ENCODE measurements at regions not wholly inside any gene's neighbourhood (a gene's known extent, or its start where the extent isn't known, plus 50 kb on each side); places are given as distances from the start of the nearest gene placed in this dataset.

DNA sequence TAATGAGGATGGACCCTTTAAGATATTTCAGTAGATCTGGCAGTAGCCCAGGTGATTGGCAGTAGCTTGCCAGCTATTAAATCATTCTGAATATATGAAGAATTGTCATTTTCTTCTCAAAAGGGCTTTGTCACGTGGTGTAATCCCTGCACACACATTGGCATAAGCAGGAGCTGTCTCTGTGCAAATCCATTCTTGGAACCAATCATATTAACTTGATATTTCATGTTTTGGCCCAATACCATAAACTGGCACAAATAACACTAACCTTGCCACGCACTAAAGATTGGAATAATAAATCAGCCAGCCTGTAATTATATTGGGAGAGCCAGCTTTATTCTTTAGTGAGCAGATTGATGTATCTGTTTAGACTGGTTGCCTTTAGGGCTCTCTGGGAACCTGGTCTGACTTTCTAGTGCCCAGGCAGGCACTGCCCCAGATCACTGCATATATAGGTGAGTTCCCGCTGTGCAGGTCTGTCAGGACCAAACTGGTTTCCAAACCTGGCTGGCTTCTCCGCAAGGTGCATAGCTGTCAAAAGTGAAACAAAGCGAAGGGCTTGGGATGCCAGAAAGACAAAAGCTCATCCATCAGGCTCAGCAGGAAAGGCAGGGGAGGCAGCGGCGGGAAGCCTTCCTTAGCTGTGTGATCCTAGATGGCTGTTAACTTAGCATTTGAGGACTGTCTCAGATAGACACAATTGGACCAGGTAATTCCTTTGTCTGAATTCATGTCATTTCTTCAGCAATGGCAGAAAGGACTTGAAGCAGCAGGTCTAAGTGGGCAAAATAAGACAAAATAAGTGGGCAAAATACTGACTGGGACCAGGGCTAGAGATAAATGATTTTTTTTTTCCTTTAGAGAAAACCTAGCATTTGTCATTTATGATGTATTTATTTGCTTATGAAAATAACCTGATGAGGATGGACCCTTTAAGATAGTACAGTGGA, 128.8 kb upstream of the DYRK2 start:
- no peak for DNase-seq (ENCODE audit: low spot score in 2 of 2)
- H3K27ac ChIP-seq: no peak overlapping the region
- H3K4me3 ChIP-seq: no peak overlapping the region
- no peaks in the 10 kb centered on the region for H3K36me3 ChIP-seq
- TF ChIP-seq, protein P1, sequence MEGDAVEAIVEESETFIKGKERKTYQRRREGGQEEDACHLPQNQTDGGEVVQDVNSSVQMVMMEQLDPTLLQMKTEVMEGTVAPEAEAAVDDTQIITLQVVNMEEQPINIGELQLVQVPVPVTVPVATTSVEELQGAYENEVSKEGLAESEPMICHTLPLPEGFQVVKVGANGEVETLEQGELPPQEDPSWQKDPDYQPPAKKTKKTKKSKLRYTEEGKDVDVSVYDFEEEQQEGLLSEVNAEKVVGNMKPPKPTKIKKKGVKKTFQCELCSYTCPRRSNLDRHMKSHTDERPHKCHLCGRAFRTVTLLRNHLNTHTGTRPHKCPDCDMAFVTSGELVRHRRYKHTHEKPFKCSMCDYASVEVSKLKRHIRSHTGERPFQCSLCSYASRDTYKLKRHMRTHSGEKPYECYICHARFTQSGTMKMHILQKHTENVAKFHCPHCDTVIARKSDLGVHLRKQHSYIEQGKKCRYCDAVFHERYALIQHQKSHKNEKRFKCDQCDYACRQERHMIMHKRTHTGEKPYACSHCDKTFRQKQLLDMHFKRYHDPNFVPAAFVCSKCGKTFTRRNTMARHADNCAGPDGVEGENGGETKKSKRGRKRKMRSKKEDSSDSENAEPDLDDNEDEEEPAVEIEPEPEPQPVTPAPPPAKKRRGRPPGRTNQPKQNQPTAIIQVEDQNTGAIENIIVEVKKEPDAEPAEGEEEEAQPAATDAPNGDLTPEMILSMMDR (IDR thresholded peaks at IDR 0.05): no peak
- peaks cover 0 to 13% of the 10 kb centered on the region in 2 donors for H3K4me1 ChIP-seq
- H3K27me3 ChIP-seq: no peaks in the 10 kb centered on the region
- H3K9me3 ChIP-seq: no peaks in the 10 kb centered on the region
- intact Hi-C loops (cut with DNase I): loop anchor here (2.0 kb wide), 1 partner anchor 27 kb away; no protein-coding TSS in a partner anchor

- no peaks in the 10 kb centered on the region for H3K36me3 ChIP-seq
- TF ChIP-seq, protein P1 (IDR thresholded peaks at IDR 0.05): no peak
- H3K4me1 ChIP-seq: peaks cover 0 to 8% of the 10 kb centered on the region in 2 donors
- no peak overlapping the region for H3K27ac ChIP-seq
- DNase-seq (ENCODE audit: low spot score in 2 of 2): no peak
- H3K9me3 ChIP-seq: no peaks in the 10 kb centered on the region
- H3K27me3 ChIP-seq: no peaks in the 10 kb centered on the region
- intact Hi-C loops (cut with DNase I): no loop called here
- H3K4me3 ChIP-seq: no peak overlapping the region
Observed at GRCh38 chr12:67520606-67521005, 127.9 kb upstream of the DYRK2 start.

DNA sequence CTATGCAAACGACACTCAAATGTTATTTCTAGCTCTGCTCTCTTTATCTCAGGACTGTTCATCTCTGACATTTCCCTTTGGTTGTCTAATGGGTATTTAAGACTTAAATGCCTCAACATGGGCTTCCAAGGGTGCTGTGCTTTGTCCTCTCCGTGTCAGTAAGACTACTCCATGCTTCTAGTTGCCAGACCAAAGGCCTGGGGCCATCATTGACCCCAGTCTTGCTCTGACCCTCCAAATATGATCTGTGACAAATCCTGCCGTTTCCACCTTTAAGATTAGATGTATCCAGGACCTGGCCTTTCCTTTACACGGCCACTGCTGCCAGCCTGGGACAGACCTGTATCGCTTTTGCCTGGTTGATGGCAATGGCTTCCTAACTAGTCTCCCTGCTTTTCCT, 126.3 kb upstream of the DYRK2 start:
- no peaks in the 10 kb centered on the region for H3K36me3 ChIP-seq
- H3K9me3 ChIP-seq: no peaks in the 10 kb centered on the region
- H3K27me3 ChIP-seq: no peaks in the 10 kb centered on the region
- no peaks in the 10 kb centered on the region for H3K4me1 ChIP-seq
- H3K4me3 ChIP-seq: no peak overlapping the region
- TF ChIP-seq, protein P1 (IDR thresholded peaks at IDR 0.05): no peak
- intact Hi-C loops (cut with DNase I): no loop called here
- no peak for DNase-seq (ENCODE audit: low spot score in 2 of 2)
- H3K27ac ChIP-seq: no peak overlapping the region

DNA sequence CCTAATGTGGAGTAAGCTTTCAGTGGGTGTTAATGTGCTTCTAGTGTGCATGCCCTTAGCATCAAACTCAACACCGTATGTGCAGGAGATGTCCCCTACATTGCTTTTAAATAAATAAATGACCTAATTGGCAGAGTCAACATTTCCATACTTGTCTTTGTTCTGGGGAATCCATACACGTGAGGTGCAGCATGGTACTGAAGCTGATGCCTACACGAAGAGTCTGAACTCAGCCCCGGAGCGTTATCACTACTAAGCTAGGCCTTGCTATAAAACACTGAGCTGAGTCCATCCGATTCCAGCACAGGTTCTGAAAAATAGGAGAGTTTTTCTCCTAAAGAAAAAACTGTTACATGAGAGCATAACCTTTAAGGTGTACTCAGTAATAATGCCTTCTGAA, 125.0 kb upstream of the DYRK2 start:
- H3K27me3 ChIP-seq: no peaks in the 10 kb centered on the region
- H3K4me3 ChIP-seq: no peak overlapping the region
- no peaks in the 10 kb centered on the region for H3K36me3 ChIP-seq
- H3K4me1 ChIP-seq: no peaks in the 10 kb centered on the region
- intact Hi-C loops (cut with DNase I): no loop called here
- no peaks in the 10 kb centered on the region for H3K9me3 ChIP-seq
- DNase-seq (ENCODE audit: low spot score in 2 of 2): no peak
- no peak overlapping the region for H3K27ac ChIP-seq
- TF ChIP-seq, protein P1 (IDR thresholded peaks at IDR 0.05): no peak

- no peaks in the 10 kb centered on the region for H3K9me3 ChIP-seq
- H3K4me1 ChIP-seq: no peaks in the 10 kb centered on the region
- H3K4me3 ChIP-seq: no peak overlapping the region
- no peak overlapping the region for H3K27ac ChIP-seq
- no peak for DNase-seq (ENCODE audit: low spot score in 2 of 2)
- intact Hi-C loops (cut with DNase I): no loop called here
- no peaks in the 10 kb centered on the region for H3K27me3 ChIP-seq
- H3K36me3 ChIP-seq: no peaks in the 10 kb centered on the region
- TF ChIP-seq, protein P1 (IDR thresholded peaks at IDR 0.05): no peak
Observed at GRCh38 chr12:67524861-67525616, 123.5 kb upstream of the DYRK2 start.
